Suprapubic skin (tissue), 3 donors: ENCODE measurements at regions not wholly inside any gene's neighbourhood (a gene's known extent, or its start where the extent isn't known, plus 50 kb on each side); places are given as distances from the start of the nearest gene placed in this dataset.

Experiments
- POLR2A ChIP-seq, 2 donors: fragments of 450-650 bp; IDR thresholded peaks; one replicate each; pipeline ENCODE4 v1.6.1; 2017; ENCODE audit warnings: antibody characterized with exemption in 2 of 2, mild to moderate bottlenecking in 2 of 2, moderate library complexity in 2 of 2
- TF ChIP-seq, protein P1 (sequence below), 2 donors: fragments of 200-600 bp in 1 of 2; fragments of 450-650 bp in 1 of 2; sonication (generic) in 1 of 2; IDR thresholded peaks; one replicate each; pipeline ENCODE4 v1.5.1; 2016 to 2019; ENCODE audit warnings: antibody characterized with exemption in 2 of 2, mild to moderate bottlenecking in 1 of 2, moderate library complexity in 1 of 2

DNA sequence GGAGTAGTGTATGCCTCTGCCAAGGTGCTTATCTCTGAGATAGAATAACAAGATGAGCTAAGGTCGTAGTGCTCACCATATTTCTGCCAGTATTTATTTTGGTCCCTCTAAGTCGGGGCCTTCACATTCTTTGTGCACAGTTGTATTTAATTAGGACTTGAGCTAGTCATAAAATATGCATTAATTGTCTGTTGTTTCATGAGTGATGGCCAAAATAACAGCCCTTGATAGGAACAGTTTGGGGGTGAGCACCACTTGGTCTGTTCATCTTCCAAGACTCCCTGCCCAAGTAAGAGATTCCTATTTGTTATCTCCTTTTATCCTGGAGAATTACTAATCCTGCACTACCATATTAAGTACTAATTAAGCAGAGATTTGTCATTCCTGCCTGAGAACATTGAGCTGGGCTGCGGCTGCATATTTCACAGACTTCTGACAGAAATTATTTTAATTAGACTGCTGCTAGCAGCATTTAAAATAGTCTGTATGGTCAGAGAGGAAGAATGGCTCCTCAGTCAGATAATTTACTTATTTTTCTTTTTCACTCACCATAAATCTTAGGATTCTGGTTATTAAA lies 435.1 kb downstream of the MTX2 start:
- TF ChIP-seq, protein P1, sequence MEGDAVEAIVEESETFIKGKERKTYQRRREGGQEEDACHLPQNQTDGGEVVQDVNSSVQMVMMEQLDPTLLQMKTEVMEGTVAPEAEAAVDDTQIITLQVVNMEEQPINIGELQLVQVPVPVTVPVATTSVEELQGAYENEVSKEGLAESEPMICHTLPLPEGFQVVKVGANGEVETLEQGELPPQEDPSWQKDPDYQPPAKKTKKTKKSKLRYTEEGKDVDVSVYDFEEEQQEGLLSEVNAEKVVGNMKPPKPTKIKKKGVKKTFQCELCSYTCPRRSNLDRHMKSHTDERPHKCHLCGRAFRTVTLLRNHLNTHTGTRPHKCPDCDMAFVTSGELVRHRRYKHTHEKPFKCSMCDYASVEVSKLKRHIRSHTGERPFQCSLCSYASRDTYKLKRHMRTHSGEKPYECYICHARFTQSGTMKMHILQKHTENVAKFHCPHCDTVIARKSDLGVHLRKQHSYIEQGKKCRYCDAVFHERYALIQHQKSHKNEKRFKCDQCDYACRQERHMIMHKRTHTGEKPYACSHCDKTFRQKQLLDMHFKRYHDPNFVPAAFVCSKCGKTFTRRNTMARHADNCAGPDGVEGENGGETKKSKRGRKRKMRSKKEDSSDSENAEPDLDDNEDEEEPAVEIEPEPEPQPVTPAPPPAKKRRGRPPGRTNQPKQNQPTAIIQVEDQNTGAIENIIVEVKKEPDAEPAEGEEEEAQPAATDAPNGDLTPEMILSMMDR (IDR thresholded peaks at IDR 0.05), result no peak
- TF ChIP-seq POLR2A (IDR thresholded peaks at IDR 0.05), result no peak
